Sigmoid colon (tissue), 4 donors: ENCODE measurements at regions not wholly inside any gene's neighbourhood (a gene's known extent, or its start where the extent isn't known, plus 50 kb on each side); places are given as distances from the start of the nearest gene placed in this dataset.
"Not testable (repeated sequence)": the region's sequence is repeated elsewhere in the genome, so short reads cannot be mapped to it uniquely, and the experiment has no call there.

ENCODE experiments used
- POLR2A ChIP-seq, 2 donors: fragments of 450-650 bp; IDR thresholded peaks; one replicate each; pipeline ENCODE4 v1.6.1; 2016; ENCODE audit warnings: antibody characterized with exemption in 2 of 2, mild to moderate bottlenecking in 2 of 2, moderate library complexity in 2 of 2
- POLR2AphosphoS5 ChIP-seq, 4 donors: sonication (generic); formaldehyde crosslinking; IDR thresholded peaks; one replicate each; pipeline ENCODE4 v1.6.1; 2017; ENCODE audit warnings: antibody characterized with exemption in 4 of 4
- TF ChIP-seq, protein P1 (sequence below), 4 experiments: fragments of 450-650 bp in 3 of 4; fragments of 200-600 bp in 1 of 4; IDR thresholded peaks; one replicate each; pipeline ENCODE4 v1.5.1; 2016 to 2019; ENCODE audit warnings: antibody characterized with exemption in 4 of 4, mild to moderate bottlenecking in 3 of 4, moderate library complexity in 2 of 4

DNA sequence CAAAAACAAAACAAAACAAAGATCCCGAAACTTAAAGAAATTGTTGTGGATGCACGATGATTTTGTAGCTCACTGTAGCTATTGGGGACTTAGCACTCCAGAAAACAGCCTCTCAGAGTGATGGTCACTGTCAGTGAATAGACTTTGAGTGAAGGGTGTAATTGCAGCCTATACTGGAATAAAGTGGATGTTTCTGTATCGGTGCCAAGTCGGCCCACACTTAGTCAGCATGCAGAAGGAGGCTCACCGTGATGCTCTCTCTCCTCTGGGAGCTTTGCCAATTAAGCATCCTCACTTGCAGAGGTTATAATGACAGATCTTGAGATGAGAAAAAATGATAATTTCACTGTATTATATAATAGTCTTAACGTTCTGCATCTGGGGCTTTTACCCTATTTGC is 67.5 kb upstream of the SEC22B start:
- TF ChIP-seq, protein P1, sequence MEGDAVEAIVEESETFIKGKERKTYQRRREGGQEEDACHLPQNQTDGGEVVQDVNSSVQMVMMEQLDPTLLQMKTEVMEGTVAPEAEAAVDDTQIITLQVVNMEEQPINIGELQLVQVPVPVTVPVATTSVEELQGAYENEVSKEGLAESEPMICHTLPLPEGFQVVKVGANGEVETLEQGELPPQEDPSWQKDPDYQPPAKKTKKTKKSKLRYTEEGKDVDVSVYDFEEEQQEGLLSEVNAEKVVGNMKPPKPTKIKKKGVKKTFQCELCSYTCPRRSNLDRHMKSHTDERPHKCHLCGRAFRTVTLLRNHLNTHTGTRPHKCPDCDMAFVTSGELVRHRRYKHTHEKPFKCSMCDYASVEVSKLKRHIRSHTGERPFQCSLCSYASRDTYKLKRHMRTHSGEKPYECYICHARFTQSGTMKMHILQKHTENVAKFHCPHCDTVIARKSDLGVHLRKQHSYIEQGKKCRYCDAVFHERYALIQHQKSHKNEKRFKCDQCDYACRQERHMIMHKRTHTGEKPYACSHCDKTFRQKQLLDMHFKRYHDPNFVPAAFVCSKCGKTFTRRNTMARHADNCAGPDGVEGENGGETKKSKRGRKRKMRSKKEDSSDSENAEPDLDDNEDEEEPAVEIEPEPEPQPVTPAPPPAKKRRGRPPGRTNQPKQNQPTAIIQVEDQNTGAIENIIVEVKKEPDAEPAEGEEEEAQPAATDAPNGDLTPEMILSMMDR (IDR thresholded peaks at IDR 0.05): not testable (repeated sequence)
- not testable (repeated sequence) for TF ChIP-seq POLR2A, POLR2AphosphoS5 (IDR thresholded peaks at IDR 0.05)
